ENCODE measurements at regions not wholly inside any gene's neighbourhood (a gene's known extent, or its start where the extent isn't known, plus 50 kb on each side); places are given as distances from the start of the nearest gene placed in this dataset.

- TF ChIP-seq, protein P1, sequence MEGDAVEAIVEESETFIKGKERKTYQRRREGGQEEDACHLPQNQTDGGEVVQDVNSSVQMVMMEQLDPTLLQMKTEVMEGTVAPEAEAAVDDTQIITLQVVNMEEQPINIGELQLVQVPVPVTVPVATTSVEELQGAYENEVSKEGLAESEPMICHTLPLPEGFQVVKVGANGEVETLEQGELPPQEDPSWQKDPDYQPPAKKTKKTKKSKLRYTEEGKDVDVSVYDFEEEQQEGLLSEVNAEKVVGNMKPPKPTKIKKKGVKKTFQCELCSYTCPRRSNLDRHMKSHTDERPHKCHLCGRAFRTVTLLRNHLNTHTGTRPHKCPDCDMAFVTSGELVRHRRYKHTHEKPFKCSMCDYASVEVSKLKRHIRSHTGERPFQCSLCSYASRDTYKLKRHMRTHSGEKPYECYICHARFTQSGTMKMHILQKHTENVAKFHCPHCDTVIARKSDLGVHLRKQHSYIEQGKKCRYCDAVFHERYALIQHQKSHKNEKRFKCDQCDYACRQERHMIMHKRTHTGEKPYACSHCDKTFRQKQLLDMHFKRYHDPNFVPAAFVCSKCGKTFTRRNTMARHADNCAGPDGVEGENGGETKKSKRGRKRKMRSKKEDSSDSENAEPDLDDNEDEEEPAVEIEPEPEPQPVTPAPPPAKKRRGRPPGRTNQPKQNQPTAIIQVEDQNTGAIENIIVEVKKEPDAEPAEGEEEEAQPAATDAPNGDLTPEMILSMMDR (IDR thresholded peaks at IDR 0.05; ENCODE audit: low read depth, low read length), result no peak
- TF ChIP-seq EZH2phosphoT487 (IDR thresholded peaks at IDR 0.05; ENCODE audit: low read depth), result no peak
Observed at GRCh38 chr6:92132457-92132856, 1286.9 kb downstream of the EPHA7 start.

Data from OCI-LY3 (cell line).